GM12892 (cell line): ENCODE measurements at regions not wholly inside any gene's neighbourhood (a gene's known extent, or its start where the extent isn't known, plus 50 kb on each side); places are given as distances from the start of the nearest gene placed in this dataset.

Experiments used
- POLR2A ChIP-seq: IDR thresholded peaks from 2 replicates; pipeline ENCODE4 v1.6.1; 2011; ENCODE audit warnings: low read depth, low read length, control low read depth
- POLR2AphosphoS5 ChIP-seq: IDR thresholded peaks from 2 replicates; pipeline ENCODE4 v1.6.1; 2011; ENCODE audit warnings: low read depth, low read length, control low read depth
- TAF1 ChIP-seq: IDR thresholded peaks from 2 replicates; pipeline ENCODE4 v1.6.1; 2011; ENCODE audit warnings: low read depth, mild to moderate bottlenecking, control low read depth, low read length, borderline replicate concordance

GRCh38 chr18:71021030-71021362, 732.2 kb downstream of the SOCS6 start:
- TF ChIP-seq POLR2AphosphoS5 (no peak), POLR2A (no peak), TAF1 (no peak)
